A549 (cell line): ENCODE measurements at regions not wholly inside any gene's neighbourhood (a gene's known extent, or its start where the extent isn't known, plus 50 kb on each side); places are given as distances from the start of the nearest gene placed in this dataset.

Source experiments
- HOXB5 ChIP-seq: fragments of 250-450 bp; sonication (Bioruptor Pico); IDR thresholded peaks from 2 replicates; pipeline ENCODE4 v1.5.0; 2020; ENCODE audit warnings: mild to moderate bottlenecking, moderate library complexity
- POLR2A ChIP-seq: IDR thresholded peaks from 2 replicates; pipeline ENCODE4 v1.6.1; 2012; ENCODE audit warnings: mild to moderate bottlenecking, low read length
- RFX5 ChIP-seq: fragments of 450-650 bp; IDR thresholded peaks from 2 replicates; pipeline ENCODE4 v1.7.1; 2014; ENCODE audit warnings: antibody characterized with exemption, mild to moderate bottlenecking, moderate library complexity
- TF ChIP-seq, protein P1 (sequence below): fragments of >200 bp; sonication (Bioruptor Twin); formaldehyde crosslinking; IDR thresholded peaks from 3 replicates; pipeline ENCODE4 v1.5.1; 2016
- TF ChIP-seq, protein P2 (sequence below): fragments of 150-350 bp; IDR thresholded peaks from 2 replicates; pipeline ENCODE4 v1.6.1; 2014; ENCODE audit warnings: low read depth, mild to moderate bottlenecking, low read length
- TF ChIP-seq, protein P3 (sequence below): fragments of 200-600 bp; sonication (generic); IDR thresholded peaks from 2 replicates; pipeline ENCODE4 v1.6.1; 2016; ENCODE audit warnings: antibody characterized with exemption, mild to moderate bottlenecking, moderate library complexity

DNA sequence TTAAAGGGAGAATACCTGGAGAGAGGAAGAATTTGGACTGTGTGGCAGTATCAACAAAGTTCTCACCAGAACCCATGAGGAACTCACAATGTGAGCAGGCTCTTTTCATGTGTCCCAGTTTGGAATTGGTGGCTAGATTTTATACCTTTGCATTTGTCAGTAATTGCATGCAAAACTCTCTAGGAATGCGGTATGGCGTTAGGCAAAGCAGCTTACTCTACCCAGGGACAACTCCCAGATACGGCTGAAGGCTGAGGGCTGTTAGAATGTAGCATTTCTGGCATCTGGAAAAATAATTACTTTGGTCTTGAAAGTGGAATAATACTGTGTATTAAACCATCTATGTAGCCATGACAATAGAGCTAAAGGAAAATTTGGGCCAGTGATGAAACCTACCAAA lies 635.5 kb downstream of the SLC16A7 start:
- TF ChIP-seq POLR2A (no peak), RFX5 (no peak), HOXB5 (CRISPR knock-in tag) (no peak)
- TF ChIP-seq, protein P1, sequence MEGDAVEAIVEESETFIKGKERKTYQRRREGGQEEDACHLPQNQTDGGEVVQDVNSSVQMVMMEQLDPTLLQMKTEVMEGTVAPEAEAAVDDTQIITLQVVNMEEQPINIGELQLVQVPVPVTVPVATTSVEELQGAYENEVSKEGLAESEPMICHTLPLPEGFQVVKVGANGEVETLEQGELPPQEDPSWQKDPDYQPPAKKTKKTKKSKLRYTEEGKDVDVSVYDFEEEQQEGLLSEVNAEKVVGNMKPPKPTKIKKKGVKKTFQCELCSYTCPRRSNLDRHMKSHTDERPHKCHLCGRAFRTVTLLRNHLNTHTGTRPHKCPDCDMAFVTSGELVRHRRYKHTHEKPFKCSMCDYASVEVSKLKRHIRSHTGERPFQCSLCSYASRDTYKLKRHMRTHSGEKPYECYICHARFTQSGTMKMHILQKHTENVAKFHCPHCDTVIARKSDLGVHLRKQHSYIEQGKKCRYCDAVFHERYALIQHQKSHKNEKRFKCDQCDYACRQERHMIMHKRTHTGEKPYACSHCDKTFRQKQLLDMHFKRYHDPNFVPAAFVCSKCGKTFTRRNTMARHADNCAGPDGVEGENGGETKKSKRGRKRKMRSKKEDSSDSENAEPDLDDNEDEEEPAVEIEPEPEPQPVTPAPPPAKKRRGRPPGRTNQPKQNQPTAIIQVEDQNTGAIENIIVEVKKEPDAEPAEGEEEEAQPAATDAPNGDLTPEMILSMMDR = no peak
- TF ChIP-seq, protein P2, sequence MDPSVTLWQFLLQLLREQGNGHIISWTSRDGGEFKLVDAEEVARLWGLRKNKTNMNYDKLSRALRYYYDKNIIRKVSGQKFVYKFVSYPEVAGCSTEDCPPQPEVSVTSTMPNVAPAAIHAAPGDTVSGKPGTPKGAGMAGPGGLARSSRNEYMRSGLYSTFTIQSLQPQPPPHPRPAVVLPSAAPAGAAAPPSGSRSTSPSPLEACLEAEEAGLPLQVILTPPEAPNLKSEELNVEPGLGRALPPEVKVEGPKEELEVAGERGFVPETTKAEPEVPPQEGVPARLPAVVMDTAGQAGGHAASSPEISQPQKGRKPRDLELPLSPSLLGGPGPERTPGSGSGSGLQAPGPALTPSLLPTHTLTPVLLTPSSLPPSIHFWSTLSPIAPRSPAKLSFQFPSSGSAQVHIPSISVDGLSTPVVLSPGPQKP = no peak
- TF ChIP-seq, protein P3, sequence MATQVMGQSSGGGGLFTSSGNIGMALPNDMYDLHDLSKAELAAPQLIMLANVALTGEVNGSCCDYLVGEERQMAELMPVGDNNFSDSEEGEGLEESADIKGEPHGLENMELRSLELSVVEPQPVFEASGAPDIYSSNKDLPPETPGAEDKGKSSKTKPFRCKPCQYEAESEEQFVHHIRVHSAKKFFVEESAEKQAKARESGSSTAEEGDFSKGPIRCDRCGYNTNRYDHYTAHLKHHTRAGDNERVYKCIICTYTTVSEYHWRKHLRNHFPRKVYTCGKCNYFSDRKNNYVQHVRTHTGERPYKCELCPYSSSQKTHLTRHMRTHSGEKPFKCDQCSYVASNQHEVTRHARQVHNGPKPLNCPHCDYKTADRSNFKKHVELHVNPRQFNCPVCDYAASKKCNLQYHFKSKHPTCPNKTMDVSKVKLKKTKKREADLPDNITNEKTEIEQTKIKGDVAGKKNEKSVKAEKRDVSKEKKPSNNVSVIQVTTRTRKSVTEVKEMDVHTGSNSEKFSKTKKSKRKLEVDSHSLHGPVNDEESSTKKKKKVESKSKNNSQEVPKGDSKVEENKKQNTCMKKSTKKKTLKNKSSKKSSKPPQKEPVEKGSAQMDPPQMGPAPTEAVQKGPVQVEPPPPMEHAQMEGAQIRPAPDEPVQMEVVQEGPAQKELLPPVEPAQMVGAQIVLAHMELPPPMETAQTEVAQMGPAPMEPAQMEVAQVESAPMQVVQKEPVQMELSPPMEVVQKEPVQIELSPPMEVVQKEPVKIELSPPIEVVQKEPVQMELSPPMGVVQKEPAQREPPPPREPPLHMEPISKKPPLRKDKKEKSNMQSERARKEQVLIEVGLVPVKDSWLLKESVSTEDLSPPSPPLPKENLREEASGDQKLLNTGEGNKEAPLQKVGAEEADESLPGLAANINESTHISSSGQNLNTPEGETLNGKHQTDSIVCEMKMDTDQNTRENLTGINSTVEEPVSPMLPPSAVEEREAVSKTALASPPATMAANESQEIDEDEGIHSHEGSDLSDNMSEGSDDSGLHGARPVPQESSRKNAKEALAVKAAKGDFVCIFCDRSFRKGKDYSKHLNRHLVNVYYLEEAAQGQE = no peak
